NT2/D1 (cell line): ENCODE measurements at regions not wholly inside any gene's neighbourhood (a gene's known extent, or its start where the extent isn't known, plus 50 kb on each side); places are given as distances from the start of the nearest gene placed in this dataset.

Source experiments
- SUZ12 ChIP-seq: IDR thresholded peaks from 2 replicates; pipeline ENCODE4 v1.6.1; 2011; ENCODE audit not compliant: insufficient read length, insufficient read depth; ENCODE audit errors: extremely low read depth
- YY1 ChIP-seq: IDR thresholded peaks from 2 replicates; pipeline ENCODE4 v1.6.1; 2011; ENCODE audit not compliant: insufficient read length, insufficient read depth

GRCh38 chr5:39534690-39535089, 109.9 kb upstream of the DAB2 start:
- TF ChIP-seq YY1 (no peak), SUZ12 (no peak)
